Neural cell (in vitro differentiated cells): ENCODE measurements at regions not wholly inside any gene's neighbourhood (a gene's known extent, or its start where the extent isn't known, plus 50 kb on each side); places are given as distances from the start of the nearest gene placed in this dataset.

Experiments used
- H2AFZ ChIP-seq: fragments of 200-600, 300-800 bp; sonication (generic), shearing (Covaris generic); 2 replicates; pipeline ENCODE4 v1.6.0; 2014; ENCODE audit warnings: low read depth, mild to moderate bottlenecking, antibody characterized with exemption, low read length, moderate library complexity
- H3F3A ChIP-seq: fragments of 200-600 bp; shearing (Covaris generic); 2 replicates; pipeline ENCODE4 v1.6.1; 2016; ENCODE audit warnings: mild to moderate bottlenecking, moderate library complexity, mixed read lengths, antibody characterized with exemption, low read length; ENCODE audit not compliant: insufficient read depth, poor library complexity, severe bottlenecking
- H3K27ac ChIP-seq: fragments of 200-600, 300-800 bp; sonication (generic), shearing (Covaris generic); 2 replicates; pipeline ENCODE4 v1.5.1; 2014; ENCODE audit warnings: mild to moderate bottlenecking, low read length, moderate library complexity
- H3K27me3 ChIP-seq: fragments of 300-800, 200-600 bp; sonication (generic), shearing (Covaris generic); 2 replicates; pipeline ENCODE4 v1.6.0; 2014; ENCODE audit warnings: mild to moderate bottlenecking, low read depth, low read length, moderate library complexity; ENCODE audit not compliant: insufficient read depth
- H3K36me3 ChIP-seq: fragments of 300-800, 200-600 bp; sonication (generic), shearing (Covaris generic); 2 replicates; pipeline ENCODE4 v1.5.1; 2014; ENCODE audit warnings: mild to moderate bottlenecking, antibody characterized with exemption, low read length, moderate library complexity; ENCODE audit not compliant: insufficient read depth
- H3K4me2 ChIP-seq: fragments of 300-800, 200-600 bp; sonication (generic), shearing (Covaris generic); 2 replicates; pipeline ENCODE4 v1.6.0; 2014; ENCODE audit warnings: mild to moderate bottlenecking, low read length
- H3K4me3 ChIP-seq: fragments of 300-800, 200-600 bp; sonication (generic), shearing (Covaris generic); 2 replicates; pipeline ENCODE4 v1.5.1; 2014; ENCODE audit warnings: mild to moderate bottlenecking, low read length, moderate library complexity
- H3K79me2 ChIP-seq: fragments of 200-600 bp; shearing (Covaris generic); replicated peaks from 2 replicates; pipeline ENCODE4 v1.6.0; 2014; ENCODE audit warnings: mild to moderate bottlenecking, low read length, moderate library complexity; ENCODE audit not compliant: insufficient read depth
- H3K9ac ChIP-seq: fragments of 300-800, 200-600 bp; sonication (generic), shearing (Covaris generic); 2 replicates; pipeline ENCODE4 v1.6.1; 2016; ENCODE audit warnings: mild to moderate bottlenecking, low read length, mixed read lengths
- H3K9me2 ChIP-seq: fragments of 200-600 bp; shearing (Covaris generic); 2 replicates; pipeline ENCODE4 v1.6.1; 2016; ENCODE audit warnings: mild to moderate bottlenecking, low read length, mixed read lengths; ENCODE audit not compliant: insufficient read depth
- H3K9me3 ChIP-seq: fragments of 200-600, 300-800 bp; sonication (generic), shearing (Covaris generic); 2 replicates; pipeline ENCODE4 v1.6.1; 2016; ENCODE audit warnings: mild to moderate bottlenecking, mixed run types, low read length, moderate library complexity, mixed read lengths
- H4K20me1 ChIP-seq: fragments of 200-600 bp; shearing (Covaris generic); 2 replicates; pipeline ENCODE4 v1.6.1; 2016; ENCODE audit warnings: mild to moderate bottlenecking, mixed run types; ENCODE audit not compliant: insufficient read depth
- EP300 ChIP-seq: fragments of 450-650 bp; conservative IDR thresholded peaks from 2 replicates; pipeline ENCODE4 v1.6.1; 2014; ENCODE audit warnings: antibody characterized with exemption, mild to moderate bottlenecking, moderate library complexity; ENCODE audit not compliant: poor library complexity, severe bottlenecking
- EZH2 ChIP-seq: fragments of 200-600, 300-800 bp; shearing (Covaris generic), sonication (generic); IDR thresholded peaks from 2 replicates; pipeline ENCODE4 v1.6.1; 2014; ENCODE audit warnings: antibody characterized with exemption, low read length, borderline replicate concordance, mild to moderate bottlenecking; ENCODE audit not compliant: insufficient read depth, poor library complexity, severe bottlenecking
- MXI1 ChIP-seq: fragments of 450-650 bp; conservative IDR thresholded peaks from 2 replicates; pipeline ENCODE4 v1.6.1; 2014; ENCODE audit warnings: antibody characterized with exemption, mild to moderate bottlenecking; ENCODE audit not compliant: poor library complexity, severe bottlenecking
- POLR2AphosphoS5 ChIP-seq: IDR thresholded peaks from 2 replicates; pipeline ENCODE4 v1.6.1; 2012
- RAD21 ChIP-seq: fragments of 450-650 bp; conservative IDR thresholded peaks from 2 replicates; pipeline ENCODE4 v1.6.1; 2014; ENCODE audit warnings: antibody characterized with exemption, mild to moderate bottlenecking, moderate library complexity
- SMC3 ChIP-seq: fragments of 450-650 bp; conservative IDR thresholded peaks from 2 replicates; pipeline ENCODE4 v1.6.1; 2014; ENCODE audit warnings: antibody characterized with exemption, mild to moderate bottlenecking, moderate library complexity; ENCODE audit not compliant: poor library complexity
- TAF1 ChIP-seq: IDR thresholded peaks from 2 replicates; pipeline ENCODE4 v1.6.1; 2012; ENCODE audit warnings: low read depth
- TF ChIP-seq, protein P1 (sequence below): IDR thresholded peaks from 2 replicates; pipeline ENCODE4 v1.6.1; 2012; ENCODE audit warnings: borderline replicate concordance
- TF ChIP-seq, protein P2 (sequence below): fragments of 450-650 bp; IDR thresholded peaks from 2 replicates; pipeline ENCODE4 v1.5.1; 2014; ENCODE audit warnings: antibody characterized with exemption, mild to moderate bottlenecking, moderate library complexity; ENCODE audit not compliant: poor library complexity, severe bottlenecking

DNA sequence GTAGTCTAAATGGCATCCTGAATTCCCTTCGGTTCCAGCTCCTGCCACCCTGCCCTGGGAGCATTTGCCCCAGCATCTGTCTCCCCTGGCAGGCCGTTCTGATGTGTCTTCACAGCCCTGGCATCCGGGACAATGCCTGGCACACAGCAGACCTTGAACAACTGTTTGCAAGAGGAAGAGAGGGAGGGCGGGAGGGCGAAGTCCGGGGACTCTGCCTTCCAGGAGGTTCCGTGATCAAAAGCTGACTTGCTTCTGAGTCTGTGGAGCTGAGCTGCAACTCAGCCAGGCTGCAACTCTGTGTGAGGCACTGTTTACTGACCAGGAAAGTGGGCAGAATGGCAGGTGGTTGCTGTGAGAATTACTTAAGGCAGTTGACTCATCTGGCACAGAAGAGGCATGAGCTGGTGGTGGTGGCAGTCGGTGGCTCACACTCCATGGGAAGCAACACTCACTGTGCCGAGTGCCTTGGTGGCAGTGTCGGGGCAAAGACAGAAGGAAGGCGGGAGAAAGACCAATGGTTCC lies 61.1 kb upstream of the DLK1 start:
- H3K4me2 ChIP-seq = no peak overlapping the region

DNA sequence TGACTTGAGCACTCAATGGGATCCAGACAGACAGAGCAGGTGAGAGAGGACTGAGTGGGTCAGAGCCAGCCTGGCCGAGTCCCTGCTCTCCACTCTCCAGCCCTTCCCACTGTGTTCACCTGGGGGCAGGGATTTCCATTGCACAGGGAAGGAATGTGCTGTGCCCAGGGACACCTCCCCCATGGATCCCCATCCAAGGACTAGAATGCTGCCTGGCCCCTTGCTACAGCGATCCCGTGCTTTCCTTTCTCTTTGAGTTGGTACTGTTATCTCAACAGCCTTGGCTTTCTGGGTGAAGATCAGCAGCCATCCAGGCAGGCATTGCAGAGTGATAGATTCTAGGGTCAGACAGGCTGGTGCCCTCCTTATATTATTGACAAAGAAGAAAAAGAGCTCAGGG lies 60.3 kb upstream of the DLK1 start:
- Histone ChIP-seq H3K79me2 (no peaks in the 10 kb centered on the region), H3K27ac (no peak overlapping the region), H3F3A (peaks cover 4% of the 10 kb centered on the region), H2AFZ (no peak overlapping the region), H3K9me2 (no peaks in the 10 kb centered on the region), H3K36me3 (no peaks in the 10 kb centered on the region), H3K9me3 (no peaks in the 10 kb centered on the region), H3K27me3 (no peaks in the 10 kb centered on the region), H4K20me1 (no peaks in the 10 kb centered on the region), H3K9ac (no peak overlapping the region), H3K4me3 (no peak overlapping the region), H3K4me2 (no peak overlapping the region)
- TF ChIP-seq, protein P1, sequence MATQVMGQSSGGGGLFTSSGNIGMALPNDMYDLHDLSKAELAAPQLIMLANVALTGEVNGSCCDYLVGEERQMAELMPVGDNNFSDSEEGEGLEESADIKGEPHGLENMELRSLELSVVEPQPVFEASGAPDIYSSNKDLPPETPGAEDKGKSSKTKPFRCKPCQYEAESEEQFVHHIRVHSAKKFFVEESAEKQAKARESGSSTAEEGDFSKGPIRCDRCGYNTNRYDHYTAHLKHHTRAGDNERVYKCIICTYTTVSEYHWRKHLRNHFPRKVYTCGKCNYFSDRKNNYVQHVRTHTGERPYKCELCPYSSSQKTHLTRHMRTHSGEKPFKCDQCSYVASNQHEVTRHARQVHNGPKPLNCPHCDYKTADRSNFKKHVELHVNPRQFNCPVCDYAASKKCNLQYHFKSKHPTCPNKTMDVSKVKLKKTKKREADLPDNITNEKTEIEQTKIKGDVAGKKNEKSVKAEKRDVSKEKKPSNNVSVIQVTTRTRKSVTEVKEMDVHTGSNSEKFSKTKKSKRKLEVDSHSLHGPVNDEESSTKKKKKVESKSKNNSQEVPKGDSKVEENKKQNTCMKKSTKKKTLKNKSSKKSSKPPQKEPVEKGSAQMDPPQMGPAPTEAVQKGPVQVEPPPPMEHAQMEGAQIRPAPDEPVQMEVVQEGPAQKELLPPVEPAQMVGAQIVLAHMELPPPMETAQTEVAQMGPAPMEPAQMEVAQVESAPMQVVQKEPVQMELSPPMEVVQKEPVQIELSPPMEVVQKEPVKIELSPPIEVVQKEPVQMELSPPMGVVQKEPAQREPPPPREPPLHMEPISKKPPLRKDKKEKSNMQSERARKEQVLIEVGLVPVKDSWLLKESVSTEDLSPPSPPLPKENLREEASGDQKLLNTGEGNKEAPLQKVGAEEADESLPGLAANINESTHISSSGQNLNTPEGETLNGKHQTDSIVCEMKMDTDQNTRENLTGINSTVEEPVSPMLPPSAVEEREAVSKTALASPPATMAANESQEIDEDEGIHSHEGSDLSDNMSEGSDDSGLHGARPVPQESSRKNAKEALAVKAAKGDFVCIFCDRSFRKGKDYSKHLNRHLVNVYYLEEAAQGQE = no peak
- TF ChIP-seq POLR2AphosphoS5 (no peak), SMC3 (no peak), TAF1 (no peak), MXI1 (no peak), EP300 (no peak), EZH2 (no peak), RAD21 (no peak)
- TF ChIP-seq, protein P2, sequence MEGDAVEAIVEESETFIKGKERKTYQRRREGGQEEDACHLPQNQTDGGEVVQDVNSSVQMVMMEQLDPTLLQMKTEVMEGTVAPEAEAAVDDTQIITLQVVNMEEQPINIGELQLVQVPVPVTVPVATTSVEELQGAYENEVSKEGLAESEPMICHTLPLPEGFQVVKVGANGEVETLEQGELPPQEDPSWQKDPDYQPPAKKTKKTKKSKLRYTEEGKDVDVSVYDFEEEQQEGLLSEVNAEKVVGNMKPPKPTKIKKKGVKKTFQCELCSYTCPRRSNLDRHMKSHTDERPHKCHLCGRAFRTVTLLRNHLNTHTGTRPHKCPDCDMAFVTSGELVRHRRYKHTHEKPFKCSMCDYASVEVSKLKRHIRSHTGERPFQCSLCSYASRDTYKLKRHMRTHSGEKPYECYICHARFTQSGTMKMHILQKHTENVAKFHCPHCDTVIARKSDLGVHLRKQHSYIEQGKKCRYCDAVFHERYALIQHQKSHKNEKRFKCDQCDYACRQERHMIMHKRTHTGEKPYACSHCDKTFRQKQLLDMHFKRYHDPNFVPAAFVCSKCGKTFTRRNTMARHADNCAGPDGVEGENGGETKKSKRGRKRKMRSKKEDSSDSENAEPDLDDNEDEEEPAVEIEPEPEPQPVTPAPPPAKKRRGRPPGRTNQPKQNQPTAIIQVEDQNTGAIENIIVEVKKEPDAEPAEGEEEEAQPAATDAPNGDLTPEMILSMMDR = no peak

More for the DNA sequence above, 61.1 kb upstream of the DLK1 start:
- TF ChIP-seq EZH2 (no peak), POLR2AphosphoS5 (no peak), TAF1 (no peak), MXI1 (no peak), RAD21 (no peak)
- TF ChIP-seq, protein P2 = no peak
- TF ChIP-seq, protein P1 = no peak
- peaks cover 4% of the 10 kb centered on the region for H3F3A ChIP-seq
- H3K9me3 ChIP-seq = no peaks in the 10 kb centered on the region
- H3K27ac ChIP-seq = no peak overlapping the region
- H2AFZ ChIP-seq = no peak overlapping the region
- no peaks in the 10 kb centered on the region for H4K20me1 ChIP-seq
- H3K36me3 ChIP-seq = no peaks in the 10 kb centered on the region
- no peak overlapping the region for H3K4me3 ChIP-seq
- no peaks in the 10 kb centered on the region for H3K9me2 ChIP-seq
- H3K9ac ChIP-seq = no peak overlapping the region
- no peaks in the 10 kb centered on the region for H3K79me2 ChIP-seq
- no peaks in the 10 kb centered on the region for H3K27me3 ChIP-seq
